GM21423 (cell line): ENCODE measurements at regions not wholly inside any gene's neighbourhood (a gene's known extent, or its start where the extent isn't known, plus 50 kb on each side); places are given as distances from the start of the nearest gene placed in this dataset.
"Not testable (repeated sequence)": the region's sequence is repeated elsewhere in the genome, so short reads cannot be mapped to it uniquely, and the experiment has no call there.

Source experiments
- ATAC-seq: cut with Tn5 transposase; IDR thresholded peaks from one replicate; pipeline ENCODE4 v1.9.1; 2021; ENCODE audit warnings: mild to moderate bottlenecking, moderate library complexity; ENCODE audit not compliant: unreplicated experiment

GRCh38 chr6:112920994-112921393, 573.9 kb downstream of the RFPL4B start:
- ATAC-seq, result no peak

GRCh38 chr6:112923940-112924587, 576.9 kb downstream of the RFPL4B start:
- no peak for ATAC-seq

DNA sequence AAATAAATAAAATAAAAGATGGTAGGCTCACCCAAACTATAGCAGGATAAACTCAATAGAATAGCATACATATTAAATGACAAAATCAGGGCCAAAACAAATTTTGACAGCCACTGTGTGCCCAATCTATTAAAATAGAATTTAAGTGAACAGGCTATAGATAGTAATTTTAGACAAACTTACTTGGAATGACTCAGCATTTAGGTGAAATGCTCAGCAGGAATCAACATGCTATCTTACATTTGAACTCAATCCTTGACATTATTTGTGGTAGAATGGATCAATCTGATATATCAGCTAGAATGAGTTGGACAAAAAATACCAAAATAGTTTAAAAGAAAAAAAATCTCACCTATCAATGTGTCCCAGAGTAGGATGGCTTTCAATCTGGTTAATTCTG, 578.6 kb downstream of the RFPL4B start:
- no peak for ATAC-seq

DNA sequence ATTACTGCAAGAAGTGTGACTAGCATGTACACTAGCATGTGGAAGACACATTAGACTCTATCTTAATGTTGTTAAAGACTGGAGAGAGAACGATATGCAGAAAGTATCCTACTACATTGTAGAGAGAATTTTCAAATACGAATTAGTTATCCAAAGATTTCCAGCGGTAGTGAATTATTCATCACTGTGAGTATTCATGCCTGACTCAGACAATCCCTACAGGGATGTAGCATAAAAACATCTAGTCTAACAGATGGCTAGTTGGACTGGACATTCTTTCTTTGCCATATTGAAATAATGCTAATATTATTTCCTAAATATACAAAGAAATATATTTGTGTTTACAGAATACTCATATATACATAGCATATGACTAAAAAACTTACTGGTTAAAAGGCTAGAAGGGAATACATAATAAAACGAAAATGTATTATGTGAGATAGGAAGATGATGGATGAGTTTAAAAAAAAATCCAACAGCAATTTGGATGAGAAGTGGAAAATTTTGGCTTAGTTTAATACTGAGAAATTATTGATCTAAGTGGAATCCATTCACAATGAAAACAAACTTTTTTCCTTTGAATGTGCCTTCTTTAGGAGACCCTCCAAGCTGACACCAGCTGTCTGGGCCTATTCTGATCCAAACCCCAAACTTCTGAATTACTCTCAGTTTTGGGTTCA, 580.7 kb downstream of the RFPL4B start:
- ATAC-seq, result no peak

- ATAC-seq, result no peak
Observed at GRCh38 chr6:112929641-112930040, 582.5 kb downstream of the RFPL4B start.

GRCh38 chr6:112931832-112932231, 584.7 kb downstream of the RFPL4B start:
- ATAC-seq, result no peak

DNA sequence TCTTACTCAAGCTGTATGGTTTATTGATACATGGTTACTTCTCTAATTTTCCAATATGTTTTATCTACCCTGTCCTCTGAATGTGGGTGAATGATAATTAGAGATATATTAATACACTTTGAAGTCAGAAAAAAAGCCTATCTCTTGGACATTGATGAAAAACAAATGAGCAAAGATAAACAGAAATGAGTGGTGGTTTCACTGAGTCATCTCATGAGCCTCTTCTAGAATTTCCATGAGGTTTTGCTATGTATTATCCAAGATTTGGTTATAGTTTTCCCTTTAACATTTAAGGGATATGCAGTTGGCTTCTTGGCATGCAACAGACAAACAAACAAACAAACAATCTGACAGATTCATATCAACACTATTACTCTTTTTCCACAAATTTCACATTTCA, 586.8 kb downstream of the RFPL4B start:
- no peak for ATAC-seq

GRCh38 chr6:112934433-112935327, 587.5 kb downstream of the RFPL4B start:
- no peak for ATAC-seq

GRCh38 chr6:112935402-112936078, 588.4 kb downstream of the RFPL4B start:
- ATAC-seq, result no peak

DNA sequence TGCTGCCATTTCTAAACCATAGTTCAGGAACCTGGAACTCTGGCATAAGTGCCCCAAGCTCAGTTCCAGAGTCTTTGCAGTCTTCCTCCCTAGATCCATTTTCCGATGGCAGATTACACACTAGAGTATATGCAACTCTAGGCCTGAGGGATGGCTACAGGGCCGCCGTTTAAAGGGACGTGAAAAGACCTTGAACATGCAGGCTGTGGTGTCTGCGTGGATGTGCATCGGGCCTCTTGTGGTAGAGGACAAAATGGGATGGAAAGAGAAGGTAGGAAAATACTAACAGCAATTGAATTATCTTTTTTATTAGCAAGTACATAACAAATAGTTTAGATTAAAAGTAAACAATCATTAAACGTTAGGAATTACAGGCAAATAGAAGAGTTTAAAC, 588.9 kb downstream of the RFPL4B start:
- ATAC-seq, result no peak

DNA sequence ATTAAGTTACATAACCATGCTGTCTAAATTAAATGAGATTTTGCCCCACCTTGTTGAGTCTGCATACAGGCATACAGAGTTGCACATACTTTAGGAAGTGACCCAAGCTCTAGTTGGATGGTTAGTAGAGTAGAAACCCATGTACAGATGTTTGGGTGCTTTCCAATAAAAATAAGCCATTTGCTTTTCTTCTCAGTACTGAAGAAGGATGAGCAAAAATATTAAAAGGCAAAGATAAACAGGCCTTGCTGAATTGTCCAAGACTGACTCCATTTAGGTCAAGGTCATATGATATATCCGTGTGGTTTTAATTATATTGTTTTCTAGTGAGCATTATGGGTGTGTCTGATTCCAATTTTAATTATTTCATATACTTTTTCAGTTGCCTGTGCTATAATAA, 589.4 kb downstream of the RFPL4B start:
- no peak for ATAC-seq

DNA sequence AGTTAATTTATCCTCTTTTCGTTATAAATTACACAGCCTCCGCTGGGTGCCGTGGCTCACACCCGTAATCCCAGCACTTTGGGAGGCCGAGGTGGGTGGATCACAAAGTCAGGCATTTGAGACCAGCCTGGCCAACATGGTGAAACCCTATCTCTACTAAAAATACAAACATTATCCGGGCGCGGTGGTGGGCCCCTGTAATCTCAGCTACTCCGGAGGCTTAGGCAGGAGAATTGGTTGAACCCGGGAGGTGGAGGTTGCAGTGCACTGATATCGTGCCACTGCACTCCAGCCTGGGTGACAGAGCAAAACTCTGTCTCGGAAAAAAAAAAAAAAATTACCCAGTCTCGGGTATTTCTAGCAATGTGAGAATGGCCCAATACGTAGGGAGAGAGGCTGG, 590.6 kb downstream of the RFPL4B start:
- not testable (repeated sequence) for ATAC-seq

GRCh38 chr6:112938650-112939049, 591.5 kb downstream of the RFPL4B start:
- no peak for ATAC-seq

- no peak for ATAC-seq
Observed at GRCh38 chr6:112939563-112939962, 592.4 kb downstream of the RFPL4B start.

- ATAC-seq, result no peak
Observed at GRCh38 chr6:112941613-112942012, 594.5 kb downstream of the RFPL4B start.

DNA sequence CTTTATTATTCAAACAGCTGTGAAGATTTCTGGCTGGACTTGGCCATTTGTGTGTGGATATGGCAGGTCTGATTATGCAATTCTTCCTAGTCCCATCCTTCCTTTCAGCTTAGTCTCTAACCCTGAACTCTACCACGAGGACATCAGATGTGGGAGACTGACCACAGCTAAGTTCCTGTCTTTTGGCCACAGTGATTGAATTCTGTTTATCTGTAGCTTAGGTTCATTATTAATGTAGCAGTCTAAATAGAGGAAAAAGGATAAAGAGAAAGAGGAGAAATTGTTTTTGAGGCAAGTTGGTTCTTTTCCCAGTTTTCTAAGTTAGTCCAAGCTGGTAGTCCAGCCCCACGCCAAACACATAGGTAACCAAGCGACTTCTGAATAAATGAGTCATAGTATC, 598.9 kb downstream of the RFPL4B start:
- no peak for ATAC-seq

- ATAC-seq, result no peak
Observed at GRCh38 chr6:112947507-112947906, 600.4 kb downstream of the RFPL4B start.

DNA sequence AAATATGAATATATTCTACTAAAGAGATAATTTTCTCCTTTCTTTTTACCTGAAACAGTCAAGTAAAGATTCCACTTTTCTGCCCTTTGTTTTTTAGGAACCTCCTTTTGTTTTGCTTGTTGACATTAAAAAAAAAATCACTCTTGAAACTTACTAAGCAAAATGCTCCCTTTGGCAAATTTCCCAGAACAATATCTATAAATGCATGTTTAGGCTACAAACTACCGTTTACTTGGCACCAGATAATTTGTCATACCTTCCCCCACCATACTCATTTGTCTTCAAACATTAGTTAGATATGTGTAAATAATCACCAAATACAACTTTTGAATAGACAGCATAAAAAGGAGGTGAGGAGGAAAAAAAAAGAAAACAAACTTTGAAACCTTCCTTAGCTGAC, 604.7 kb downstream of the RFPL4B start:
- ATAC-seq, result no peak

DNA sequence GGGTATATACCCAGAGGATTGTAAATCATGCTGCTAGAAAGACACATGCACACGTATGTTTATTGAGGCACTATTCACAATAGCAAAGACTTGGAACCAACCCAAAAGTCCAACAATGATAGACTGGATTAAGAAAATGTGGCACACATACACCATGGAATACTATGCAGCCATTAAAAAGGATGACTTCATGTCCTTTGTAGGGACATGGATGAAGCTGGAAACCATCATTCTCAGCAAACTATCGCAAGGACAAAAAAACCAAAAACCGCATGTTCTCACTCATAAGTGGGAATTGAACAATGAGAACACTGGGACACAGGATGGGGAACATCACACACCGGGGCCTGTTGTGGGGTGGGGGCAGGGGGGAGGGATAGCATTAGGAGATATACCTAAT, 608.6 kb downstream of the RFPL4B start:
- ATAC-seq, result not testable (repeated sequence)

- ATAC-seq, result no peak
Observed at GRCh38 chr6:112956696-112957535, 609.8 kb downstream of the RFPL4B start.
